ENCODE measurements at regions not wholly inside any gene's neighbourhood (a gene's known extent, or its start where the extent isn't known, plus 50 kb on each side); places are given as distances from the start of the nearest gene placed in this dataset.

GRCh38 chr6:91864911-91865310 is 1278.0 kb upstream of the MAP3K7 start:
- DNase-seq, result no peak

- DNase-seq, result no peak
Observed at GRCh38 chr6:91860541-91861335, 1273.9 kb upstream of the MAP3K7 start.

- DNase-seq, result peak; percentile 10
Observed at GRCh38 chr6:91852252-91852651, 1265.4 kb upstream of the MAP3K7 start.

GRCh38 chr6:91834813-91835212 is 1247.9 kb upstream of the MAP3K7 start:
- DNase-seq, result no peak

- no peak for DNase-seq
Observed at GRCh38 chr6:91827151-91827550, 1240.3 kb upstream of the MAP3K7 start.

GRCh38 chr6:91826128-91826527 is 1239.3 kb upstream of the MAP3K7 start:
- no peak for DNase-seq

- DNase-seq, result no peak
Observed at GRCh38 chr6:91824331-91824730, 1237.5 kb upstream of the MAP3K7 start.

- no peak for DNase-seq
Observed at GRCh38 chr6:91822581-91822980, 1235.7 kb upstream of the MAP3K7 start.

GRCh38 chr6:91816335-91816734 is 1229.5 kb upstream of the MAP3K7 start:
- DNase-seq, result no peak

GRCh38 chr6:91813641-91814040 is 1226.8 kb upstream of the MAP3K7 start:
- no peak for DNase-seq

- no peak for DNase-seq
Observed at GRCh38 chr6:91812596-91813274, 1225.9 kb upstream of the MAP3K7 start.

GRCh38 chr6:91804981-91805380 is 1218.1 kb upstream of the MAP3K7 start:
- no peak for DNase-seq

GRCh38 chr6:91802431-91802830 is 1215.6 kb upstream of the MAP3K7 start:
- DNase-seq, result no peak

- DNase-seq, result no peak
Observed at GRCh38 chr6:91796603-91797002, 1209.7 kb upstream of the MAP3K7 start.

GRCh38 chr6:91788501-91788900 is 1201.6 kb upstream of the MAP3K7 start:
- no peak for DNase-seq

GRCh38 chr6:91786474-91787184 is 1199.8 kb upstream of the MAP3K7 start:
- no peak for DNase-seq

GRCh38 chr6:91782802-91783201 is 1195.9 kb upstream of the MAP3K7 start:
- DNase-seq, result no peak

- DNase-seq, result no peak
Observed at GRCh38 chr6:91781946-91782345, 1195.1 kb upstream of the MAP3K7 start.

GRCh38 chr6:91780270-91780669 is 1193.4 kb upstream of the MAP3K7 start:
- DNase-seq, result no peak

- DNase-seq, result no peak
Observed at GRCh38 chr6:91761621-91762020, 1174.7 kb upstream of the MAP3K7 start.

GRCh38 chr6:91754691-91755090 is 1167.8 kb upstream of the MAP3K7 start:
- DNase-seq, result no peak

GRCh38 chr6:91751526-91751925 is 1164.7 kb upstream of the MAP3K7 start:
- DNase-seq, result no peak

- DNase-seq, result no peak
Observed at GRCh38 chr6:91744566-91744965, 1157.7 kb upstream of the MAP3K7 start.

GRCh38 chr6:91743756-91744155 is 1156.9 kb upstream of the MAP3K7 start:
- DNase-seq, result no peak
